ENCODE measurements at regions not wholly inside any gene's neighbourhood (a gene's known extent, or its start where the extent isn't known, plus 50 kb on each side); places are given as distances from the start of the nearest gene placed in this dataset.

DNA sequence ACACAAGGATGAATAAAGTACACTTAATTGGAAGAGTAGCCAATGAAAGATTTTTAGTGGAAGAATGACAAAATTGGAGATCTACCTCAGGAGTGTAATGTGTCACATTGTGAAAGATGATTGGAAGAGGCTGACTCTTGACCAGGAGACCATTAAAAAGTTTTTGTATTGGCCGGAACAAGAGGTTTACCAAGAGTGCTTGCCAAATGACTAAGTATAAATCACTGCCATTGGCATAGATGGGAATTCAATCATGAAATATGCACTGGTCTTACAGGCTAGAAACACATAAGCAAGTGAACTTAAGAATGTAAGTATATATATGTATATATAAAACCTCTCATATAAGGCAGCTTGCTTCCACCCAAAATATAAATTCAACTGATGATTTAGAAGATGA is 58.7 kb upstream of the TFEC start:
- TF ChIP-seq, protein P1, sequence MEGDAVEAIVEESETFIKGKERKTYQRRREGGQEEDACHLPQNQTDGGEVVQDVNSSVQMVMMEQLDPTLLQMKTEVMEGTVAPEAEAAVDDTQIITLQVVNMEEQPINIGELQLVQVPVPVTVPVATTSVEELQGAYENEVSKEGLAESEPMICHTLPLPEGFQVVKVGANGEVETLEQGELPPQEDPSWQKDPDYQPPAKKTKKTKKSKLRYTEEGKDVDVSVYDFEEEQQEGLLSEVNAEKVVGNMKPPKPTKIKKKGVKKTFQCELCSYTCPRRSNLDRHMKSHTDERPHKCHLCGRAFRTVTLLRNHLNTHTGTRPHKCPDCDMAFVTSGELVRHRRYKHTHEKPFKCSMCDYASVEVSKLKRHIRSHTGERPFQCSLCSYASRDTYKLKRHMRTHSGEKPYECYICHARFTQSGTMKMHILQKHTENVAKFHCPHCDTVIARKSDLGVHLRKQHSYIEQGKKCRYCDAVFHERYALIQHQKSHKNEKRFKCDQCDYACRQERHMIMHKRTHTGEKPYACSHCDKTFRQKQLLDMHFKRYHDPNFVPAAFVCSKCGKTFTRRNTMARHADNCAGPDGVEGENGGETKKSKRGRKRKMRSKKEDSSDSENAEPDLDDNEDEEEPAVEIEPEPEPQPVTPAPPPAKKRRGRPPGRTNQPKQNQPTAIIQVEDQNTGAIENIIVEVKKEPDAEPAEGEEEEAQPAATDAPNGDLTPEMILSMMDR (conservative IDR thresholded peaks at IDR 0.05; ENCODE audit: low read depth, low read length) = no peak
- TF ChIP-seq, protein P2, sequence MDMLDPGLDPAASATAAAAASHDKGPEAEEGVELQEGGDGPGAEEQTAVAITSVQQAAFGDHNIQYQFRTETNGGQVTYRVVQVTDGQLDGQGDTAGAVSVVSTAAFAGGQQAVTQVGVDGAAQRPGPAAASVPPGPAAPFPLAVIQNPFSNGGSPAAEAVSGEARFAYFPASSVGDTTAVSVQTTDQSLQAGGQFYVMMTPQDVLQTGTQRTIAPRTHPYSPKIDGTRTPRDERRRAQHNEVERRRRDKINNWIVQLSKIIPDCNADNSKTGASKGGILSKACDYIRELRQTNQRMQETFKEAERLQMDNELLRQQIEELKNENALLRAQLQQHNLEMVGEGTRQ (IDR thresholded peaks at IDR 0.05; ENCODE audit: low read depth, low read length) = no peak
- TF ChIP-seq, protein P3, sequence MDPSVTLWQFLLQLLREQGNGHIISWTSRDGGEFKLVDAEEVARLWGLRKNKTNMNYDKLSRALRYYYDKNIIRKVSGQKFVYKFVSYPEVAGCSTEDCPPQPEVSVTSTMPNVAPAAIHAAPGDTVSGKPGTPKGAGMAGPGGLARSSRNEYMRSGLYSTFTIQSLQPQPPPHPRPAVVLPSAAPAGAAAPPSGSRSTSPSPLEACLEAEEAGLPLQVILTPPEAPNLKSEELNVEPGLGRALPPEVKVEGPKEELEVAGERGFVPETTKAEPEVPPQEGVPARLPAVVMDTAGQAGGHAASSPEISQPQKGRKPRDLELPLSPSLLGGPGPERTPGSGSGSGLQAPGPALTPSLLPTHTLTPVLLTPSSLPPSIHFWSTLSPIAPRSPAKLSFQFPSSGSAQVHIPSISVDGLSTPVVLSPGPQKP (IDR thresholded peaks at IDR 0.05; ENCODE audit: borderline replicate concordance, low read depth, low read length) = no peak
- no peak for TF ChIP-seq MXI1 (IDR thresholded peaks at IDR 0.05; ENCODE audit: borderline replicate concordance, low read depth, low read length)
- TF ChIP-seq POLR2A (IDR thresholded peaks at IDR 0.05; ENCODE audit: low read depth, low read length) = no peak
- no peak for TF ChIP-seq RAD21 (IDR thresholded peaks at IDR 0.05; ENCODE audit: low read length)
- TF ChIP-seq RFX5 (IDR thresholded peaks at IDR 0.05; ENCODE audit: low read depth, low read length) = no peak
- no peak for TF ChIP-seq FOS (IDR thresholded peaks at IDR 0.05; ENCODE audit: low read depth, low read length)
- TF ChIP-seq CEBPB (IDR thresholded peaks at IDR 0.05; ENCODE audit: low read depth, low read length) = no peak
